ENCODE measurements at regions not wholly inside any gene's neighbourhood (a gene's known extent, or its start where the extent isn't known, plus 50 kb on each side); places are given as distances from the start of the nearest gene placed in this dataset.

DNA sequence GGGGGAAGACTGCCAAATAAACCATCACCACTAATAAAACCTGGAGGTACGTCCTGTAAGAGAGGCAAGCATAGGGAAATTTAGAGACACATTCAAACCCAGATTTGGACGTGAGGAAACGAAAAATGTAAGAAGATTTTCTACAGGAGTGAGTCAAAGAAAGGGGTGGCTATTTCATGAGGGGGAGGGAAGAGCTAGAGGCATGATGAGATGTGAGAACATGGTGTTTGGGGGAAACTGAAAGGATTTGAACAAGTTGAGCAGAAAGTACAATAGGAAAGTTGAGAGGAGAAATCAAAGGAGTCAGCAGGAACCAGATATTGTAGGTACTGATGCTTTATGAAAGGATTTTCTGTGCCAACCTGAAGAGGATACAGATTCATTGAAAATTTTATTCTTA lies 179.1 kb upstream of the HS3ST5 start (continued):
- TF ChIP-seq SMC3 (IDR thresholded peaks at IDR 0.05; ENCODE audit: low read depth, low read length) = no peak
- TF ChIP-seq YY1 (IDR thresholded peaks at IDR 0.05; ENCODE audit: low read depth) = no peak
- no peak for TF ChIP-seq GABPA (IDR thresholded peaks at IDR 0.05; ENCODE audit: low read depth)
- TF ChIP-seq EZH2phosphoT487 (IDR thresholded peaks at IDR 0.05; ENCODE audit: borderline replicate concordance, low read depth) = no peak
- TF ChIP-seq CHD2 (IDR thresholded peaks at IDR 0.05; ENCODE audit: low read length, partially characterized antibody) = no peak
- TF ChIP-seq RAD21 (IDR thresholded peaks at IDR 0.05; ENCODE audit: low read length) = no peak

- POLR2A ChIA-PET = no interaction called here
- Histone ChIP-seq H2AFZ (ENCODE audit: low read depth) (no peak overlapping the region), H3K9me2 (no peaks in the 10 kb centered on the region), H3K4me3 (ENCODE audit: low read depth in 2 of 2, low read length in 1 of 2) (no peak overlapping the region), H3K36me3 (replicated peaks in 1 of 2; ENCODE audit: control insufficient read depth in 1 of 2, insufficient read depth in 2 of 2, low read length in 1 of 2) (no peaks in the 10 kb centered on the region), H3K4me1 (ENCODE audit: control insufficient read depth in 1 of 2, insufficient read depth in 2 of 2, low read depth in 1 of 2, low read length in 1 of 2) (no peaks in the 10 kb centered on the region), H3K9ac (no peak overlapping the region), H3K9me3 (no peaks in the 10 kb centered on the region), H3K27ac (ENCODE audit: low read depth in 2 of 2, low read length in 1 of 2) (no peak overlapping the region), H3K79me2 (ENCODE audit: insufficient read depth) (no peaks in the 10 kb centered on the region), H3K4me2 (no peak overlapping the region), H4K20me1 (ENCODE audit: insufficient read depth) (no peaks in the 10 kb centered on the region), H3K27me3 (ENCODE audit: insufficient read depth) (no peaks in the 10 kb centered on the region), H3F3A (replicated peaks; ENCODE audit: insufficient read depth) (no peaks in the 10 kb centered on the region)
- DNase-seq = no peak
- no peak for TF ChIP-seq TAF1 (IDR thresholded peaks at IDR 0.05; ENCODE audit: borderline replicate concordance, low read depth, low read length)
- no peak for TF ChIP-seq MEF2A (IDR thresholded peaks at IDR 0.05; ENCODE audit: borderline replicate concordance, low read depth)
- TF ChIP-seq CHD2 (IDR thresholded peaks at IDR 0.05; ENCODE audit: low read length, partially characterized antibody) = no peak
- TF ChIP-seq, protein P1, sequence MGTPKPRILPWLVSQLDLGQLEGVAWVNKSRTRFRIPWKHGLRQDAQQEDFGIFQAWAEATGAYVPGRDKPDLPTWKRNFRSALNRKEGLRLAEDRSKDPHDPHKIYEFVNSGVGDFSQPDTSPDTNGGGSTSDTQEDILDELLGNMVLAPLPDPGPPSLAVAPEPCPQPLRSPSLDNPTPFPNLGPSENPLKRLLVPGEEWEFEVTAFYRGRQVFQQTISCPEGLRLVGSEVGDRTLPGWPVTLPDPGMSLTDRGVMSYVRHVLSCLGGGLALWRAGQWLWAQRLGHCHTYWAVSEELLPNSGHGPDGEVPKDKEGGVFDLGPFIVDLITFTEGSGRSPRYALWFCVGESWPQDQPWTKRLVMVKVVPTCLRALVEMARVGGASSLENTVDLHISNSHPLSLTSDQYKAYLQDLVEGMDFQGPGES (IDR thresholded peaks at IDR 0.05; ENCODE audit: low read depth, low read length) = no peak
- TF ChIP-seq FOXM1 (IDR thresholded peaks at IDR 0.05; ENCODE audit: low read depth) = no peak
- TF ChIP-seq EZH2phosphoT487 (IDR thresholded peaks at IDR 0.05; ENCODE audit: borderline replicate concordance, low read depth) = no peak
- TF ChIP-seq GATA2 (CRISPR knock-in tag; IDR thresholded peaks at IDR 0.05) = no peak
- TF ChIP-seq, protein P2, sequence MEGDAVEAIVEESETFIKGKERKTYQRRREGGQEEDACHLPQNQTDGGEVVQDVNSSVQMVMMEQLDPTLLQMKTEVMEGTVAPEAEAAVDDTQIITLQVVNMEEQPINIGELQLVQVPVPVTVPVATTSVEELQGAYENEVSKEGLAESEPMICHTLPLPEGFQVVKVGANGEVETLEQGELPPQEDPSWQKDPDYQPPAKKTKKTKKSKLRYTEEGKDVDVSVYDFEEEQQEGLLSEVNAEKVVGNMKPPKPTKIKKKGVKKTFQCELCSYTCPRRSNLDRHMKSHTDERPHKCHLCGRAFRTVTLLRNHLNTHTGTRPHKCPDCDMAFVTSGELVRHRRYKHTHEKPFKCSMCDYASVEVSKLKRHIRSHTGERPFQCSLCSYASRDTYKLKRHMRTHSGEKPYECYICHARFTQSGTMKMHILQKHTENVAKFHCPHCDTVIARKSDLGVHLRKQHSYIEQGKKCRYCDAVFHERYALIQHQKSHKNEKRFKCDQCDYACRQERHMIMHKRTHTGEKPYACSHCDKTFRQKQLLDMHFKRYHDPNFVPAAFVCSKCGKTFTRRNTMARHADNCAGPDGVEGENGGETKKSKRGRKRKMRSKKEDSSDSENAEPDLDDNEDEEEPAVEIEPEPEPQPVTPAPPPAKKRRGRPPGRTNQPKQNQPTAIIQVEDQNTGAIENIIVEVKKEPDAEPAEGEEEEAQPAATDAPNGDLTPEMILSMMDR (IDR thresholded peaks at IDR 0.05) = no peak
- no peak for TF ChIP-seq FOSL2 (IDR thresholded peaks at IDR 0.05; ENCODE audit: borderline replicate concordance, low read depth)
- no peak for TF ChIP-seq NRF1 (IDR thresholded peaks at IDR 0.05; ENCODE audit: low read depth, low read length)
- no peak for TF ChIP-seq TCF12 (IDR thresholded peaks at IDR 0.05)
- no peak for TF ChIP-seq MAX (IDR thresholded peaks at IDR 0.05; ENCODE audit: low read depth)
- TF ChIP-seq FOXJ3 (CRISPR knock-in tag; IDR thresholded peaks at IDR 0.05) = no peak
- TF ChIP-seq, protein P3, sequence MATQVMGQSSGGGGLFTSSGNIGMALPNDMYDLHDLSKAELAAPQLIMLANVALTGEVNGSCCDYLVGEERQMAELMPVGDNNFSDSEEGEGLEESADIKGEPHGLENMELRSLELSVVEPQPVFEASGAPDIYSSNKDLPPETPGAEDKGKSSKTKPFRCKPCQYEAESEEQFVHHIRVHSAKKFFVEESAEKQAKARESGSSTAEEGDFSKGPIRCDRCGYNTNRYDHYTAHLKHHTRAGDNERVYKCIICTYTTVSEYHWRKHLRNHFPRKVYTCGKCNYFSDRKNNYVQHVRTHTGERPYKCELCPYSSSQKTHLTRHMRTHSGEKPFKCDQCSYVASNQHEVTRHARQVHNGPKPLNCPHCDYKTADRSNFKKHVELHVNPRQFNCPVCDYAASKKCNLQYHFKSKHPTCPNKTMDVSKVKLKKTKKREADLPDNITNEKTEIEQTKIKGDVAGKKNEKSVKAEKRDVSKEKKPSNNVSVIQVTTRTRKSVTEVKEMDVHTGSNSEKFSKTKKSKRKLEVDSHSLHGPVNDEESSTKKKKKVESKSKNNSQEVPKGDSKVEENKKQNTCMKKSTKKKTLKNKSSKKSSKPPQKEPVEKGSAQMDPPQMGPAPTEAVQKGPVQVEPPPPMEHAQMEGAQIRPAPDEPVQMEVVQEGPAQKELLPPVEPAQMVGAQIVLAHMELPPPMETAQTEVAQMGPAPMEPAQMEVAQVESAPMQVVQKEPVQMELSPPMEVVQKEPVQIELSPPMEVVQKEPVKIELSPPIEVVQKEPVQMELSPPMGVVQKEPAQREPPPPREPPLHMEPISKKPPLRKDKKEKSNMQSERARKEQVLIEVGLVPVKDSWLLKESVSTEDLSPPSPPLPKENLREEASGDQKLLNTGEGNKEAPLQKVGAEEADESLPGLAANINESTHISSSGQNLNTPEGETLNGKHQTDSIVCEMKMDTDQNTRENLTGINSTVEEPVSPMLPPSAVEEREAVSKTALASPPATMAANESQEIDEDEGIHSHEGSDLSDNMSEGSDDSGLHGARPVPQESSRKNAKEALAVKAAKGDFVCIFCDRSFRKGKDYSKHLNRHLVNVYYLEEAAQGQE (IDR thresholded peaks at IDR 0.05; ENCODE audit: low read depth, low read length) = no peak
- TF ChIP-seq TEAD4 (IDR thresholded peaks at IDR 0.05; ENCODE audit: borderline replicate concordance, insufficient read depth) = no peak
- TF ChIP-seq JUND (IDR thresholded peaks at IDR 0.05) = no peak
- no peak for TF ChIP-seq ZBTB33 (IDR thresholded peaks at IDR 0.05; ENCODE audit: borderline replicate concordance, low read depth)
- TF ChIP-seq RAD21 (IDR thresholded peaks at IDR 0.05; ENCODE audit: low read length) = no peak
- no peak for TF ChIP-seq GABPA (IDR thresholded peaks at IDR 0.05; ENCODE audit: low read depth)
- TF ChIP-seq, protein P4, sequence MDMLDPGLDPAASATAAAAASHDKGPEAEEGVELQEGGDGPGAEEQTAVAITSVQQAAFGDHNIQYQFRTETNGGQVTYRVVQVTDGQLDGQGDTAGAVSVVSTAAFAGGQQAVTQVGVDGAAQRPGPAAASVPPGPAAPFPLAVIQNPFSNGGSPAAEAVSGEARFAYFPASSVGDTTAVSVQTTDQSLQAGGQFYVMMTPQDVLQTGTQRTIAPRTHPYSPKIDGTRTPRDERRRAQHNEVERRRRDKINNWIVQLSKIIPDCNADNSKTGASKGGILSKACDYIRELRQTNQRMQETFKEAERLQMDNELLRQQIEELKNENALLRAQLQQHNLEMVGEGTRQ (IDR thresholded peaks at IDR 0.05; ENCODE audit: borderline replicate concordance, low read depth, low read length) = no peak
- CTCF ChIA-PET = no interaction called here
- WGBS (ENCODE audit: low lambda C conversion rate) = 43% methylated on average over 3 of the region's 3 CpGs
These were observed 178.2 kb upstream of the HS3ST5 start for GRCh38 chr6:114520976-114521375.

Data from SK-N-SH (cell line).